ENCODE measurements at regions not wholly inside any gene's neighbourhood (a gene's known extent, or its start where the extent isn't known, plus 50 kb on each side); places are given as distances from the start of the nearest gene placed in this dataset.

GRCh38 chr2:8296306-8296705 is 385.6 kb upstream of the ID2 start:
- TF ChIP-seq USF2 (IDR thresholded peaks at IDR 0.05) (no peak), E2F6 (IDR thresholded peaks at IDR 0.05; ENCODE audit: borderline replicate concordance, low read depth) (no peak), SREBF2 (IDR thresholded peaks at IDR 0.05) (no peak), POLR2A (IDR thresholded peaks at IDR 0.05; ENCODE audit: low read length) (no peak), HMGXB4 (CRISPR knock-in tag; IDR thresholded peaks at IDR 0.05; ENCODE audit: borderline replicate concordance) (no peak), CTCF (IDR thresholded peaks at IDR 0.05) (no peak), MAX (IDR thresholded peaks at IDR 0.05) (no peak), KDM5A (IDR thresholded peaks at IDR 0.05) (no peak), EP300 (IDR thresholded peaks at IDR 0.05) (no peak), ZSCAN20 (CRISPR knock-in tag; IDR thresholded peaks at IDR 0.05) (no peak), RAD21 (conservative IDR thresholded peaks at IDR 0.05 in 1 of 2, IDR thresholded peaks at IDR 0.05 in 1 of 2) (no peak), ZFP36 (IDR thresholded peaks at IDR 0.05; ENCODE audit: borderline replicate concordance, partially characterized antibody) (no peak), SMC3 (IDR thresholded peaks at IDR 0.05) (no peak), CEBPB (IDR thresholded peaks at IDR 0.05) (no peak)
